ENCODE measurements at regions not wholly inside any gene's neighbourhood (a gene's known extent, or its start where the extent isn't known, plus 50 kb on each side); places are given as distances from the start of the nearest gene placed in this dataset.

DNA sequence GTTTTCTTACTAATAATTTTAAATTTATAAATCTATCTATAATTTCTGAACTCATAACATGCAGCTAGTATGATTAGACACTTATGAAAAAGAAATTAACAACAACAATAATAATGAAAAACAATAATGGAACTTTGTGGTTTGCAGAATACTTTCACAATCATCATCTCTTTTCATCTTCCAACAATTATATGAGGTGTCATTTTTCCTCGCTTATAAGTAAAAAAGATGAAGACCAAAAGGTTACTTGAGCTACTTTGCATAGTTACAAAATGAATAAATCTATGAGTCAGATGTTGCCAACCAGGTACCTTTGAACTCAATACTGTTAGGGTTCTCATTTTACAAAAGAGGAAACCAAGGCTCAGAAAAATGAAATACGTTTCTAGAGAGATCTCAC is 98.5 kb upstream of the ELOVL6 start:
- no peak overlapping the region for H3K9ac ChIP-seq (ENCODE audit: insufficient read depth, low read length)
- no peaks in the 10 kb centered on the region for H3K9me3 ChIP-seq (ENCODE audit: control insufficient read depth, insufficient read depth, low read depth, low read length)
- no peaks in the 10 kb centered on the region for H3K27me3 ChIP-seq (ENCODE audit: control insufficient read depth, insufficient read depth, low read length)
- H4K20me1 ChIP-seq (ENCODE audit: control insufficient read depth, extremely low read depth, insufficient read depth, low read length): no peaks in the 10 kb centered on the region
- no peak for DNase-seq (ENCODE audit: low read depth in 2 of 2)
- no peaks in the 10 kb centered on the region for H3K36me3 ChIP-seq (ENCODE audit: control insufficient read depth, insufficient read depth, low read length)
- H3K4me1 ChIP-seq (ENCODE audit: control insufficient read depth, extremely low read depth, insufficient read depth, low read length): no peaks in the 10 kb centered on the region
- H3K4me2 ChIP-seq (ENCODE audit: extremely low read depth, insufficient read depth, low read length): no peak overlapping the region
- no peaks in the 10 kb centered on the region for H3K79me2 ChIP-seq (ENCODE audit: control insufficient read depth, insufficient read depth, low read length)
- TF ChIP-seq EZH2 (IDR thresholded peaks at IDR 0.05; ENCODE audit: low read length, missing control alignments): no peak
- TF ChIP-seq, protein P1, sequence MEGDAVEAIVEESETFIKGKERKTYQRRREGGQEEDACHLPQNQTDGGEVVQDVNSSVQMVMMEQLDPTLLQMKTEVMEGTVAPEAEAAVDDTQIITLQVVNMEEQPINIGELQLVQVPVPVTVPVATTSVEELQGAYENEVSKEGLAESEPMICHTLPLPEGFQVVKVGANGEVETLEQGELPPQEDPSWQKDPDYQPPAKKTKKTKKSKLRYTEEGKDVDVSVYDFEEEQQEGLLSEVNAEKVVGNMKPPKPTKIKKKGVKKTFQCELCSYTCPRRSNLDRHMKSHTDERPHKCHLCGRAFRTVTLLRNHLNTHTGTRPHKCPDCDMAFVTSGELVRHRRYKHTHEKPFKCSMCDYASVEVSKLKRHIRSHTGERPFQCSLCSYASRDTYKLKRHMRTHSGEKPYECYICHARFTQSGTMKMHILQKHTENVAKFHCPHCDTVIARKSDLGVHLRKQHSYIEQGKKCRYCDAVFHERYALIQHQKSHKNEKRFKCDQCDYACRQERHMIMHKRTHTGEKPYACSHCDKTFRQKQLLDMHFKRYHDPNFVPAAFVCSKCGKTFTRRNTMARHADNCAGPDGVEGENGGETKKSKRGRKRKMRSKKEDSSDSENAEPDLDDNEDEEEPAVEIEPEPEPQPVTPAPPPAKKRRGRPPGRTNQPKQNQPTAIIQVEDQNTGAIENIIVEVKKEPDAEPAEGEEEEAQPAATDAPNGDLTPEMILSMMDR (conservative IDR thresholded peaks at IDR 0.05 in 1 of 2, IDR thresholded peaks at IDR 0.05 in 1 of 2; ENCODE audit: low read depth in 1 of 2, low read length in 2 of 2): no peak
- no peak overlapping the region for H2AFZ ChIP-seq (ENCODE audit: low read length)
- no peak overlapping the region for H3K4me3 ChIP-seq (replicated peaks in 1 of 4; ENCODE audit: control extremely low read depth in 1 of 4, insufficient read depth in 1 of 4, low read depth in 3 of 4, low read length in 4 of 4)
- no peak overlapping the region for H3K27ac ChIP-seq (ENCODE audit: insufficient read depth, low read length)

DNA sequence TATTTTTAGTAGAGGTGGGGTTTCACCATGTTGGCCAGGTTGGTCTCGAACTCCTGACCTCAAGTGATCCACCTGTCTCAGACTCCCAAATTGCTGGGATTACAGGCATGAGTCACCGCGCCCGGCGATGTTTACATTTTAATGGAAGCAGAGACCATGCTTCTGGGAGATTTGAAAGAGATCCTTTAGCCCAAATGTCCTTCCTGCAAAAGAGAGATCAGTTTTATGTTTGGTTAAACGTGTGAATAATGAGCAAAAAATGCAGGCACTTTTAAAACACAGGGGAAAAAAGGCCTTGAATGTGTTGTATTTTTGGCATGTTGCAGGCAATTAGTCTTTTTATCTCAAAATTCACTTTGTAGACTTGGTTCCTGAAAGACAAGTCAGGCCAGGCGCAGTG is 95.8 kb upstream of the ELOVL6 start:
- no peak overlapping the region for H3K4me3 ChIP-seq (replicated peaks in 1 of 4; ENCODE audit: control extremely low read depth in 1 of 4, insufficient read depth in 1 of 4, low read depth in 3 of 4, low read length in 4 of 4)

DNA sequence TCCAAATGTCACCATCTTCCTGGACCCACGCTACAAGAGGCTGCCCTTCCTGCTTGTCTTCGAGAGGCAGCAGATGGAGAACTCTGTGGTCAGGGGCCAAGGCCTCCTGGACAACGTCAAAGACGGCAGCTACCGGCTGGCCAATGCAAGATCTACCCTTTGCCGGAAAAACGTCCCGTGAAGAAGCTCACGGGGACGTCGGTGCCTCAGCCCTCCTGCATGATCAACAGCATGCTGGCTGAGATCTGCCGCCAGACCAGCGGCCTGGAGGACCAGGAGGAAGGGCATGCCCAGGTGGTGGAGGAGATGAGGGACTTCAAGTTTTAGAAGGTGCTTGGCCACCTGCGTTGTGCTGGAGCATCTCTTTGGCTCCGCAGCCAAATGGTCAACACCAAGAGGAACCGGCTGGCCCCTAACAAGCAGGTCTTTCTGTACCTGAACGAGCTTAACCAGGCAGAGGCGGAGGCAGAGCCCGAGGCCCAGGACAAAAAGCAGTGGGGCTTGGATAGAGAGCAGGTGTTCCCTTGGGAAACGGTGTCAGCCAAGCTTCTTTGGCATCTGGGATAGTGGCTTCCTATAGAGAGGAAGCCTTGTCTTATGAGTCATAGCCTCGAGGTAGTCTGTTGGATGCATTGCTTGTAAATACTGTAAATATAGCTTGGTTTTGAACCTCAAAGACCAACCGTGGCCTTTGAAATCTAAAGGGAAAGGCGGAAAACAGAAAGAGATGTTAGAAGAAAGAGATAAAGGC is 94.8 kb upstream of the ELOVL6 start:
- H3K4me1 ChIP-seq (ENCODE audit: control insufficient read depth, extremely low read depth, insufficient read depth, low read length): no peaks in the 10 kb centered on the region
- H3K27me3 ChIP-seq (ENCODE audit: control insufficient read depth, insufficient read depth, low read length): no peaks in the 10 kb centered on the region
- H3K4me2 ChIP-seq (ENCODE audit: extremely low read depth, insufficient read depth, low read length): no peak overlapping the region
- H3K27ac ChIP-seq (ENCODE audit: insufficient read depth, low read length): no peak overlapping the region
- H4K20me1 ChIP-seq (ENCODE audit: control insufficient read depth, extremely low read depth, insufficient read depth, low read length): no peaks in the 10 kb centered on the region
- H2AFZ ChIP-seq (ENCODE audit: low read length): no peak overlapping the region
- no peaks in the 10 kb centered on the region for H3K79me2 ChIP-seq (ENCODE audit: control insufficient read depth, insufficient read depth, low read length)
- TF ChIP-seq, protein P1 (conservative IDR thresholded peaks at IDR 0.05 in 1 of 2, IDR thresholded peaks at IDR 0.05 in 1 of 2; ENCODE audit: low read depth in 1 of 2, low read length in 2 of 2): no peak
- no peak for TF ChIP-seq EZH2 (IDR thresholded peaks at IDR 0.05; ENCODE audit: low read length, missing control alignments)
- no peak for DNase-seq (ENCODE audit: low read depth in 2 of 2)
- no peaks in the 10 kb centered on the region for H3K9me3 ChIP-seq (ENCODE audit: control insufficient read depth, insufficient read depth, low read depth, low read length)
- H3K9ac ChIP-seq (ENCODE audit: insufficient read depth, low read length): no peak overlapping the region
- no peak overlapping the region for H3K4me3 ChIP-seq (replicated peaks in 1 of 4; ENCODE audit: control extremely low read depth in 1 of 4, insufficient read depth in 1 of 4, low read depth in 3 of 4, low read length in 4 of 4)
- no peaks in the 10 kb centered on the region for H3K36me3 ChIP-seq (ENCODE audit: control insufficient read depth, insufficient read depth, low read length)

More for the DNA sequence above, 95.8 kb upstream of the ELOVL6 start:
- DNase-seq (ENCODE audit: low read depth in 2 of 2): peak; percentile 15 to 81
- TF ChIP-seq, protein P1 (conservative IDR thresholded peaks at IDR 0.05 in 1 of 2, IDR thresholded peaks at IDR 0.05 in 1 of 2; ENCODE audit: low read depth in 1 of 2, low read length in 2 of 2): no peak
- TF ChIP-seq EZH2 (IDR thresholded peaks at IDR 0.05; ENCODE audit: low read length, missing control alignments): no peak
- H3K9ac ChIP-seq (ENCODE audit: insufficient read depth, low read length): no peak overlapping the region
- no peaks in the 10 kb centered on the region for H3K36me3 ChIP-seq (ENCODE audit: control insufficient read depth, insufficient read depth, low read length)
- no peaks in the 10 kb centered on the region for H4K20me1 ChIP-seq (ENCODE audit: control insufficient read depth, extremely low read depth, insufficient read depth, low read length)
- no peaks in the 10 kb centered on the region for H3K9me3 ChIP-seq (ENCODE audit: control insufficient read depth, insufficient read depth, low read depth, low read length)
- no peak overlapping the region for H3K27ac ChIP-seq (ENCODE audit: insufficient read depth, low read length)
- H3K79me2 ChIP-seq (ENCODE audit: control insufficient read depth, insufficient read depth, low read length): no peaks in the 10 kb centered on the region
- no peak overlapping the region for H3K4me2 ChIP-seq (ENCODE audit: extremely low read depth, insufficient read depth, low read length)
- no peaks in the 10 kb centered on the region for H3K4me1 ChIP-seq (ENCODE audit: control insufficient read depth, extremely low read depth, insufficient read depth, low read length)
- H3K27me3 ChIP-seq (ENCODE audit: control insufficient read depth, insufficient read depth, low read length): no peaks in the 10 kb centered on the region
- H2AFZ ChIP-seq (ENCODE audit: low read length): no peak overlapping the region

All from fibroblast of lung (primary cell).